Mammary epithelial cell (primary cell): ENCODE measurements at regions not wholly inside any gene's neighbourhood (a gene's known extent, or its start where the extent isn't known, plus 50 kb on each side); places are given as distances from the start of the nearest gene placed in this dataset.

Experiments used
- CTCF ChIP-seq, 2 donors: IDR thresholded peaks in 1 of 2; conservative IDR thresholded peaks in 1 of 2; 2 replicates each; pipeline ENCODE4 v1.5.1; 2011 to 2012; ENCODE audit warnings: inconsistent platforms in 2 of 2, low read length in 2 of 2, mild to moderate bottlenecking in 2 of 2, control low read depth in 1 of 2, low read depth in 1 of 2; ENCODE audit not compliant: insufficient read depth in 1 of 2; ENCODE audit errors: extremely low read depth in 1 of 2
- EZH2 ChIP-seq: IDR thresholded peaks from 2 replicates; pipeline ENCODE4 v1.6.1; 2012; ENCODE audit warnings: low read length, inconsistent platforms, borderline replicate concordance

- TF ChIP-seq EZH2 (no peak), CTCF (conservative IDR thresholded peaks at IDR 0.05 in 1 of 2, IDR thresholded peaks at IDR 0.05 in 1 of 2; ENCODE audit: extremely low read depth in 1 of 2, insufficient read depth in 1 of 2, low read depth in 1 of 2, low read length in 2 of 2) (no peak)
Measured at GRCh38 chr6:85977661-85978060, 335.0 kb upstream of the SYNCRIP start.
